ENCODE measurements at regions not wholly inside any gene's neighbourhood (a gene's known extent, or its start where the extent isn't known, plus 50 kb on each side); places are given as distances from the start of the nearest gene placed in this dataset.

- no peak for TF ChIP-seq CTCF (IDR thresholded peaks at IDR 0.05; ENCODE audit: insufficient read depth, low read length, poor library complexity, severe bottlenecking)
- TF ChIP-seq EZH2phosphoT487 (conservative IDR thresholded peaks at IDR 0.05; ENCODE audit: low read length): no peak
Observed at GRCh38 chr2:173806761-173807160, 158.4 kb downstream of the SP3 start.
